Neutrophil (primary cell): ENCODE measurements at regions not wholly inside any gene's neighbourhood (a gene's known extent, or its start where the extent isn't known, plus 50 kb on each side); places are given as distances from the start of the nearest gene placed in this dataset.

ENCODE experiments used
- H3K27ac ChIP-seq: fragments of 200-600 bp; sonication (generic); 2 replicates; pipeline ENCODE4 v1.5.1; 2016; ENCODE audit warnings: mild to moderate bottlenecking, moderate library complexity
- H3K27me3 ChIP-seq: fragments of 200-600 bp; sonication (generic); 2 replicates; pipeline ENCODE4 v1.6.0; 2016; ENCODE audit warnings: mild to moderate bottlenecking
- H3K36me3 ChIP-seq: fragments of 200-600 bp; sonication (generic); 2 replicates; pipeline ENCODE4 v1.5.1; 2017
- H3K4me1 ChIP-seq, 2 experiments: fragments of 200-600 bp in 1 of 2; sonication (generic) in 1 of 2; 1 replicate in 1 of 2; 2 replicates in 1 of 2; pipeline versions ENCODE4 v1.5.1 to v1.6.1; 2013 to 2016; ENCODE audit warnings: low read depth in 1 of 2, low read length in 1 of 2, mild to moderate bottlenecking in 1 of 2, moderate library complexity in 1 of 2; ENCODE audit not compliant: control insufficient read depth in 1 of 2, insufficient read depth in 1 of 2
- H3K4me3 ChIP-seq, 2 experiments: fragments of 200-600 bp in 1 of 2; sonication (generic) in 1 of 2; 1 replicate in 1 of 2; 2 replicates in 1 of 2; pipeline ENCODE4 v1.5.1; 2013 to 2016; ENCODE audit warnings: low read depth in 1 of 2, low read length in 1 of 2, mild to moderate bottlenecking in 1 of 2, moderate library complexity in 1 of 2
- H3K9me3 ChIP-seq: fragments of 200-600 bp; sonication (generic); 2 replicates; pipeline ENCODE4 v1.5.1; 2016
- TF ChIP-seq, protein P1 (sequence below): fragments of 200-600 bp; sonication (generic); IDR thresholded peaks from 2 replicates; pipeline ENCODE4 v1.5.1; 2016; ENCODE audit warnings: antibody characterized with exemption

DNA sequence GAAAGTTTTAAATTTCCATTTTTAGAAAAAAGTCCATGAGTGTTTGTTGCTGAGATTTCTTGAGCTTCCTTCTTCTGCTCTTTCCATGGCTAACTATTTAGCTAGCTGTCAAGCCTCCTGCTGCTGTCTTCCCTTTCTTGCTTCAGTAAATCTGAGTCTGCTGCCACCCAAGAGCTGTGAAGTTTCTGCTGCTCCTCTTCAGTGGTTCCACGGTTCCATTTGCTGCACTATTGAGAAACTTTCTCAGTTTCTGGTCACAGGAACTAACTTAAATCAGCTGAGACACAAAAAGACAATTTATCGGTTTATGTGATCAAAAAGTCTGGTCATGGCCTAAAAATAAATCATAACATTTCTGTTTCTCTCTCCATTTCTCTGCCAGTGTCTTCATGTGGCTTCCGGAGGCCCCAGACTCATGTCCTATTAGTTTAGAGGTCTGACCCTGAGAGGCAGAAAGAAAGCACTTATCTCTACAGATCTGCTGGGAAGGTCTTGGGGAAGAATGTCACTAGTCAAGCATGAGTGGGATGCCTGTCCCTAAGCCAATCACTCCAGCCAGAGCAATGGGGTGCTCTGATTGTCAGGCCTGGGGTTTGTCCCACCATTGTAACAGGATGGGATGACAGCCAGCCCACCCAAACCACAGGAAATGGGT is 73.0 kb upstream of the ARL4C start:
- no peak overlapping the region for H3K27ac ChIP-seq
- H3K4me3 ChIP-seq: no peak overlapping the region
- no peaks in the 10 kb centered on the region for H3K36me3 ChIP-seq

DNA sequence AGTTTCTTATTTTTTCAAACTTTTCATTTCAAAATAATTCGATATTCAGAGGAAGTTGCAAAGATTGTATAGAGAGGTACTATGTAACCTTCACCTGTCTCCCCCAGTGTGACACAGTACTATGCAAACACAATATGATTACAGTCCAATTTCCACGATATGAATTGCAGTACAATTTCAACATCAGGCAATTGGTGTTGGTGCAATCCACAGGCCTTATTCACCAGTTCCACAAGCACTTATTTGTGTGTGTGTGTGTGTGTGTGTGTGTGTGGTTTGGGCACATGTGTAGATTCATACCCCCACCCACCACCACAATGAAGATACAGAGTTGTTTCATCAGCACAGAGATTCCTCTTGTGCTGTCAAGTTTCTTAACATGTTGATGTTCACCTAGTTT is 69.7 kb upstream of the ARL4C start:
- Histone ChIP-seq H3K4me1 (no peaks in the 10 kb centered on the region), H3K27me3 (peaks cover 4% of the 10 kb centered on the region), H3K27ac (no peak overlapping the region), H3K9me3 (no peaks in the 10 kb centered on the region), H3K36me3 (no peaks in the 10 kb centered on the region), H3K4me3 (no peak overlapping the region)
- TF ChIP-seq, protein P1, sequence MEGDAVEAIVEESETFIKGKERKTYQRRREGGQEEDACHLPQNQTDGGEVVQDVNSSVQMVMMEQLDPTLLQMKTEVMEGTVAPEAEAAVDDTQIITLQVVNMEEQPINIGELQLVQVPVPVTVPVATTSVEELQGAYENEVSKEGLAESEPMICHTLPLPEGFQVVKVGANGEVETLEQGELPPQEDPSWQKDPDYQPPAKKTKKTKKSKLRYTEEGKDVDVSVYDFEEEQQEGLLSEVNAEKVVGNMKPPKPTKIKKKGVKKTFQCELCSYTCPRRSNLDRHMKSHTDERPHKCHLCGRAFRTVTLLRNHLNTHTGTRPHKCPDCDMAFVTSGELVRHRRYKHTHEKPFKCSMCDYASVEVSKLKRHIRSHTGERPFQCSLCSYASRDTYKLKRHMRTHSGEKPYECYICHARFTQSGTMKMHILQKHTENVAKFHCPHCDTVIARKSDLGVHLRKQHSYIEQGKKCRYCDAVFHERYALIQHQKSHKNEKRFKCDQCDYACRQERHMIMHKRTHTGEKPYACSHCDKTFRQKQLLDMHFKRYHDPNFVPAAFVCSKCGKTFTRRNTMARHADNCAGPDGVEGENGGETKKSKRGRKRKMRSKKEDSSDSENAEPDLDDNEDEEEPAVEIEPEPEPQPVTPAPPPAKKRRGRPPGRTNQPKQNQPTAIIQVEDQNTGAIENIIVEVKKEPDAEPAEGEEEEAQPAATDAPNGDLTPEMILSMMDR: no peak

More for the DNA sequence above, 73.0 kb upstream of the ARL4C start:
- no peaks in the 10 kb centered on the region for H3K9me3 ChIP-seq
- TF ChIP-seq, protein P1: no peak
- H3K27me3 ChIP-seq: peaks cover 4% of the 10 kb centered on the region
- no peaks in the 10 kb centered on the region for H3K4me1 ChIP-seq

DNA sequence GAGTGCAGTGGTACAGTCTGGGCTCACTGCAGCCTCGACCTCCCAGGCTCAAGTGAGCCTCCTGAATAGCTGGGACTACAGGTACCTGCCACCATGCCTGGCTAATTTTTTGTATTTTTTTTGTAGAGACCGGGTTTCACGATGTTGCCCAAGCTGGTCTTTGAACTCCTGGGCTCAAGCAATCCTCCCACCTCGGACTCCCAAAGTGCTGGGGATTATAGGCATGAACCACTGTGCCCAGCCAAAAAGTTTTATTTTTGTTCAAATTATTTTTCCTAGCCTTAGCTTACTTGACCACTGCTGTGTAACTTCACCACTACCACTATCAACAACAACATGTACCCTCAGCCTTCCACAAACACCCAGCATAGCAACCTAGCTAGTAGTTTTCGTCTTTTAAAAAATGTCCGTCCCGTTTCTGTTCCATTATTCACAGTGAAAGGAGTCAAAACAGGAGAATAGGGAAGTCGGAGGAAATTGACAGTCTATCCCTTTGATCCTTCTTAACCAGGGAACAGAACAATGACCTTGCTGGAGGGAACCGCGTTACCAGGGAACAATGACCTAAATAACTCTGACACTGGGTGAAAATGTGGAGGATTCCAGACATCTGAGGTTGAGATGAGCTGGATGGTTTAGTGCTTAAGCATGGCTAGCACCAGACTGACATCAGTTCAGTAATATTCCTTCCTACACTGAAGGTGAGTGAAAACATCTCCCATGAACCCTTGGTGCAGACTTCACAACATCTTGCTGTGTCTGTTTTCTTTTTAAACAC is 69.2 kb upstream of the ARL4C start:
- TF ChIP-seq, protein P1: no peak
- H3K9me3 ChIP-seq: no peaks in the 10 kb centered on the region
- no peak overlapping the region for H3K4me3 ChIP-seq
- peaks cover 4% of the 10 kb centered on the region for H3K27me3 ChIP-seq
- no peak overlapping the region for H3K27ac ChIP-seq
- H3K36me3 ChIP-seq: no peaks in the 10 kb centered on the region
- H3K4me1 ChIP-seq: no peaks in the 10 kb centered on the region

DNA sequence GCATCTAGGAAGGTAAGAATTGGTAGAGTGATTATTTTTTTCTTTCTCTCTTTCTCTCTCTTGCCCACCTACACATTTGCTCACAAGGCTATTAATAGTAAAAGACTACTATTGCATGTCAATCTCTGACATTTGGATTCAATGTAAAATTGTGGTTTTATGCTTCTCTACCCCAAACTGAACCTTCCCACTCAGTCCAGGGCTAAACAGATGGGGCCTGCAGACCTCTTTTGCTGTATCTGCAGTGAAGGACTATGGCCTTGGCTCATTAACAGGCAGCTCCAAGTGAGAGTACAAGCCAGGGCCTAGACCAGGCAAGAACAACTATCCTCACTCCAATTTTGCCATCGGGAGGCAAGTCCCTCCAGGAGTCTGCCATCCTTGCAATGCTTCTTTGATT is 68.3 kb upstream of the ARL4C start:
- Histone ChIP-seq H3K9me3 (no peaks in the 10 kb centered on the region), H3K27me3 (peaks cover 4% of the 10 kb centered on the region), H3K36me3 (no peaks in the 10 kb centered on the region), H3K27ac (no peak overlapping the region), H3K4me3 (no peak overlapping the region), H3K4me1 (no peaks in the 10 kb centered on the region)
- TF ChIP-seq, protein P1: no peak

DNA sequence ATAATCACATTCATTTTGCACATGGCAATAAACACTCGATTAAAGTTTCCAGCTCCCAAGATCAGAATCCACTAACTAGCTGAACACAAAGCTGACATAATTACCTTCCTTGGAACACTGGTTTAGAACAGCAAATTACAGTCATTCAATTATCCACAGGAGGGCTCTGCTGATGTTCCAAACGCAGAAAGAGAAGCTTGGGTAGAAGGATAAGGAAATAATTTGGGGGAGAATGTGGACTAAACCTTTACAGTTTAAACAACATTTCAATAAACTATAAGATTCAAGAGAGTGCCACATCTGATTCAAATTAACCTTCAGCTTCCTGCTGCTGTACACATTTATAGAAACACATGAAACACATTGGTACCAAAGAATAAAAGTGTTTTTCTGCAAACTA is 67.8 kb upstream of the ARL4C start:
- Histone ChIP-seq H3K4me1 (no peaks in the 10 kb centered on the region), H3K27ac (no peak overlapping the region), H3K4me3 (no peak overlapping the region), H3K27me3 (peaks cover 4% of the 10 kb centered on the region), H3K9me3 (no peaks in the 10 kb centered on the region), H3K36me3 (no peaks in the 10 kb centered on the region)
- TF ChIP-seq, protein P1: no peak
